Pancreas (tissue), 10 donors: ENCODE measurements at regions not wholly inside any gene's neighbourhood (a gene's known extent, or its start where the extent isn't known, plus 50 kb on each side); places are given as distances from the start of the nearest gene placed in this dataset.

Source experiments
- ATAC-seq, 4 donors: fragments of 200-7000 bp; cut with Tn5 transposase; one replicate each; pipeline versions ENCODE4 v1.8.0 to v1.9.1; 2020; ENCODE audit warnings: mild to moderate bottlenecking in 4 of 4, moderate library complexity in 4 of 4
- DNase-seq, 6 donors: peaks; one replicate each; pipeline ENCODE4 v3.0.0-alpha.2; 2020
- FAIRE-seq: peaks from 2 replicates; lab custom pipeline; 2012; peaks lifted over from hg19 to GRCh38; lab: Jason Lieb, UNC
- H3K27ac ChIP-seq, 4 donors: fragments of 200-600 bp; sonication (generic); 1 replicate in 3 of 4; 2 replicates in 1 of 4; pipeline versions ENCODE4 v1.5.0 to v1.8.0; 2020
- H3K27me3 ChIP-seq, 4 donors: fragments of 200-600 bp; one replicate each; pipeline ENCODE4 v1.8.0; 2021
- H3K36me3 ChIP-seq, 3 donors: fragments of 200-600 bp; sonication (generic) in 1 of 3; one replicate each; pipeline versions ENCODE4 v1.5.0 to v1.8.0; 2020 to 2021
- H3K4me1 ChIP-seq, 3 donors: fragments of 200-600 bp; one replicate each; pipeline ENCODE4 v1.8.0; 2021
- H3K4me3 ChIP-seq, 4 donors: fragments of 200-600 bp; sonication (generic) in 2 of 4; one replicate each; pipeline versions ENCODE4 v1.5.0 to v1.8.0; 2020 to 2021
- H3K9me3 ChIP-seq, 4 donors: fragments of 200-600 bp; one replicate each; pipeline ENCODE4 v1.8.0; 2021
- CTCF ChIP-seq, 4 donors: fragments of 200-600 bp; sonication (generic) in 3 of 4; IDR thresholded peaks; one replicate each; pipeline versions ENCODE4 v1.5.0 to v1.8.0; 2021; ENCODE audit warnings: antibody characterized with exemption in 4 of 4
- WGBS, 2 donors: extraction: QIAGEN DNeasy Blood & Tissue Kit; methylation state at CpG; one replicate each; pipeline ENCODE4 v1.1.7; 2013; 5-methylcytosine and 5-hydroxymethylcytosine counted together
- intact Hi-C, 3 donors: fragments of 100-400 bp; cut with DNase I; formaldehyde crosslinking; loops; one replicate each; pipeline versions ENCODE4 v1.11.1 to v1.14.2; 2022
- donor health status: healthy with polysubstance abuse.
- donor health status: DM: no; HTN: no; CAD: no; lungs with moderate emphysema.
- donor health status: DM: no; HTN: no; CAD: no.
- donor health status: control.
- donor health status: control.
- donor health status: Bipolar disorder and iron deficiency.
- donor health status: DM: yes; HTN: yes; CAD: no.
- donor health status: DM: no; HTN: no; CAD: no.
- donor health status: DM: no; HTN: no; CAD: no.
- donor health status: DM: yes; HTN: yes; CAD: no.

GRCh38 chr22:49628391-49629260 lies 199.0 kb downstream of the BRD1 start:
- no peak overlapping the region for H3K4me3 ChIP-seq
- H3K9me3 ChIP-seq: no peaks in the 10 kb centered on the region
- no peak overlapping the region for H3K27ac ChIP-seq
- FAIRE-seq (no peak), DNase-seq (peak in 1 of 6 donors; percentile 36), ATAC-seq (no peak)
- intact Hi-C loops: loop anchor here in 1 of 3 donors (10.0 kb wide), 1 partner anchor 94 kb away; no protein-coding TSS in a partner anchor
- no peaks in the 10 kb centered on the region for H3K36me3 ChIP-seq
- no peaks in the 10 kb centered on the region for H3K4me1 ChIP-seq
- no peaks in the 10 kb centered on the region for H3K27me3 ChIP-seq
- 40 to 54% methylated on average over 27 of the region's 27 CpGs for WGBS, 2 donors
- TF ChIP-seq CTCF (IDR thresholded peaks at IDR 0.05): no peak

GRCh38 chr22:49627217-49628181 lies 200.2 kb downstream of the BRD1 start:
- Histone ChIP-seq H3K4me3 (no peak overlapping the region), H3K27ac (no peak overlapping the region), H3K36me3 (no peaks in the 10 kb centered on the region), H3K4me1 (no peaks in the 10 kb centered on the region), H3K27me3 (no peaks in the 10 kb centered on the region), H3K9me3 (no peaks in the 10 kb centered on the region)
- ATAC-seq: no peak
- TF ChIP-seq CTCF (IDR thresholded peaks at IDR 0.05): no peak
- intact Hi-C loops: loop anchor here in 1 of 3 donors (10.0 kb wide), 1 partner anchor 93 kb away; no protein-coding TSS in a partner anchor
- no peak for FAIRE-seq
- DNase-seq: peak in 2 of 6 donors; percentile 15 to 48
- WGBS, 2 donors: 47 to 63% methylated on average over 30 to 31 of the region's 31 CpGs

GRCh38 chr22:49626361-49627216 lies 201.1 kb downstream of the BRD1 start:
- Histone ChIP-seq H3K4me3 (no peak overlapping the region), H3K9me3 (no peaks in the 10 kb centered on the region), H3K27me3 (no peaks in the 10 kb centered on the region), H3K4me1 (no peaks in the 10 kb centered on the region), H3K36me3 (no peaks in the 10 kb centered on the region), H3K27ac (no peak overlapping the region)
- intact Hi-C loops: loop anchor here in 1 of 3 donors (10.0 kb wide), 1 partner anchor 92 kb away; no protein-coding TSS in a partner anchor
- FAIRE-seq (no peak), DNase-seq (peak in 2 of 6 donors; percentile 17 to 50), ATAC-seq (no peak)
- WGBS, 2 donors: 45 to 57% methylated on average over 20 of the region's 20 CpGs
- no peak for TF ChIP-seq CTCF (IDR thresholded peaks at IDR 0.05)

GRCh38 chr22:49624421-49625177 lies 203.1 kb downstream of the BRD1 start:
- Histone ChIP-seq H3K36me3 (no peaks in the 10 kb centered on the region), H3K27me3 (no peaks in the 10 kb centered on the region), H3K9me3 (no peaks in the 10 kb centered on the region), H3K4me3 (no peak overlapping the region), H3K4me1 (no peaks in the 10 kb centered on the region), H3K27ac (no peak overlapping the region)
- no peak for TF ChIP-seq CTCF (IDR thresholded peaks at IDR 0.05)
- DNase-seq (peak in 2 of 6 donors; percentile 25 to 40), ATAC-seq (no peak), FAIRE-seq (no peak)
- WGBS, 2 donors: 26 to 41% methylated on average over 19 of the region's 19 CpGs
- intact Hi-C loops: loop anchor here in 1 of 3 donors (10.0 kb wide), 1 partner anchor 90 kb away; no protein-coding TSS in a partner anchor
